ENCODE measurements at regions not wholly inside any gene's neighbourhood (a gene's known extent, or its start where the extent isn't known, plus 50 kb on each side); places are given as distances from the start of the nearest gene placed in this dataset.

GRCh38 chr7:115707258-115708012 is 323.1 kb downstream of the TFEC start:
- DNase-seq = peak in 5 of 14 donors; percentile 1 to 34 (median 9)

- no peak for DNase-seq
Observed at GRCh38 chr7:115704884-115705283, 325.7 kb downstream of the TFEC start.

DNA sequence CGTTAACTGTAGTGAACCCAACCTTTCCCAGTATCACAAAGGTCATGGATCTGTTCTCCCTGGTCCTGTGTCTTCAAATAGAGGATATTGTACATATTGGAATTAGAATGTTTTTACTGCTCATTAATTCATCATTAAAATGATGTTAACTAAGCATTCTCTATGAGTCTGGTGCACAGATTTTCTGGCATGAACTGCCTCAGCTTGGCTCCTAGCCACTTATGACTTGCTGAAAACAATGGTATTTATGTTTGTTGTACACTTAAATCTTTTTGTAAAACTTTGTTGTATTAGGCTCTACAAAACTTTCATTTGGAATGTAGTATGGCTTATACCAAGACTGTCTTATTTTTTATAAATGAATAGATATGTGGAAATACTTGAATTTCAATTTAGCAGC is 329.4 kb downstream of the TFEC start:
- DNase-seq = no peak

GRCh38 chr7:115694424-115694823 is 336.1 kb downstream of the TFEC start:
- no peak for DNase-seq

DNA sequence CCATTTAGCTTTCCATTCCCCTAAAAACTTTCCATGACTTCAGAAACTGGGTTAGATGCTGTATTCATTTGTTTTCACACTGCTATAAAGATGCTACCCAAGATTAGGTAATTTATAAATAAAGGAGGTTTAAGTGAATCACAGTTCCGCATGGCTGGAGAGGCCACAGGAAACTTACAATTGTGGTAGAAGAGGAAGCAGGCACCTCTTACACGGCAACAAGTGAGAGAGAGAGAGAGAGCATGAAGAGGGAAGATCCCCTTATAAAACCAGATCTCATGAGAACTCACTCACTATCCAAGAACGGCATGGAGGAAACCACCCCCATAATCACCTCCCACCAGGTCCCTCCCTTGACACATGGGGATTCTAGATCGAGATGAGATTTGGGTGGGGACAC is 336.8 kb downstream of the TFEC start:
- DNase-seq = no peak

DNA sequence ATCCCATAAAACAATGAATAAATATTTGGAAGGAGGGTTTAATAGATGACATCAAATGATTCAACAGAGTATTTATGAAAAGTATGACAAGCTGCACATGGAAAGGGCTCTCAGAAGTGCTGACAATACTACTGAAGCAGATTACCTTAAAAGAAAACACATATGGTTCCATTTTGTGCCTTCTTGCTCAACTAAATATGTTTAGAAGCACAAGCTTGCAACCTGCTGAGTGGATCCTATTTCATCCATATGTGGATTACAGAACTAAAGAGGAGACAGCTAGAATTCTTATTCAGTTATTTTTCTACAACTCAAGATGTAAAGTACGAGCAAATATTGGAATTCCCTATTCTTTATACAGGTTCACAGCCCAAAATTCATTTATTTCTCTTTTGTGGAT is 340.6 kb downstream of the TFEC start:
- no peak for DNase-seq

GRCh38 chr7:115683093-115683492 is 347.5 kb downstream of the TFEC start:
- no peak for DNase-seq

DNA sequence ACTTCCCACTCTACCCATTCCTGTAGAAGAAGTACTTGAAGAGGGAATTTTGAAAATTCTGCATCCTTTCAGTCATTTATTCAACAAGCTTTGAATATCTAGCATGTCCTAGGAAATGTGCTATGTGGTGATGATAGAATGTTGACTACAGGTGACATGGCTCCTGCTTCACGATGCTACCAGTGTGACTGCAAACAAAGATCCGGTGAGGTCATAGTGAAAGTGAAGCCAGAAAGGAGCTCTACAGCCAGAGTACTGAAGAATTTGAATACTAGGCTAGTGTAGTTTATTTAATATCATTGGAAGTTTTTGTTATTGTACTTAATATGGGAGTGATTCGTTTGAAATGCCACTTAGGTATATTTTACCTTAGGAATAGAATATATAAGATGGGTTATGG is 348.1 kb downstream of the TFEC start:
- DNase-seq = no peak

DNA sequence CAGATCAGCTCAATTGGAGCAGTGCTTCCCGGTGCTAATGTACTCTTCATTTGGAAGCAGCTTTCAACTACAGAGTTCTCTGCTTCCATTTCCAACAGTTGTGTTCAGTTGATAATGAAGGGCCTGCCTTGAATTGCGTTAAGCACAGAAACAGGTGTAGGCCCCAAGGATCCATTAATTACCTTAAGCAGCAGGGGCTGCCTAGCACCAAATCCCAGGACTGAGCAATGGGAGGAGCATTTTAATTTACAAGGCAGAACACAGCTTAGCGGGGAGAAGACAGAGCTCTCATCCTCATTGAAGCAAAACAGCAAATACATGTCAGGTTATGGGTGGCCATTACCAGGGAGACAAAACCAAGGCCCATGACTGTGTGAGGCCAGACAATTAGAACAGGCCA is 349.6 kb downstream of the TFEC start:
- no peak for DNase-seq

- no peak for DNase-seq
Observed at GRCh38 chr7:115679976-115680375, 350.6 kb downstream of the TFEC start.

DNA sequence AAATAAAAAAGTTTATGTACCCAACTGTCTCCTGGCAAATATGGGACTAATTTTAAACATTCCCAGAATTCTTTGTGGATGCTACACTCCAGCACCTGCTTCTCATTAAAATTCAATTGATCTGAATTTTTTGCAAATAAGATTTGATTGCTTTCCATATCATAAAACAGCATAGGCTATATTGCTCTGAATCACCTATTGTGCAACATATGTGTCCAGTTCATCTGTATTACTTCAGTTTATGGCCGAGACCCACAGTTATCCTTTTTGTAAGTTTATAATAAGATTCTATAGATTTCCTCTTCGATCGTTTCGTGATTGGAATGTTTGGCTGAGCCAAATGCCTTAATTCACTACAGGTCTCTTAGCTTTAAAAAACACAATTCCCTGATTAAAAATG is 351.1 kb downstream of the TFEC start:
- no peak for DNase-seq

DNA sequence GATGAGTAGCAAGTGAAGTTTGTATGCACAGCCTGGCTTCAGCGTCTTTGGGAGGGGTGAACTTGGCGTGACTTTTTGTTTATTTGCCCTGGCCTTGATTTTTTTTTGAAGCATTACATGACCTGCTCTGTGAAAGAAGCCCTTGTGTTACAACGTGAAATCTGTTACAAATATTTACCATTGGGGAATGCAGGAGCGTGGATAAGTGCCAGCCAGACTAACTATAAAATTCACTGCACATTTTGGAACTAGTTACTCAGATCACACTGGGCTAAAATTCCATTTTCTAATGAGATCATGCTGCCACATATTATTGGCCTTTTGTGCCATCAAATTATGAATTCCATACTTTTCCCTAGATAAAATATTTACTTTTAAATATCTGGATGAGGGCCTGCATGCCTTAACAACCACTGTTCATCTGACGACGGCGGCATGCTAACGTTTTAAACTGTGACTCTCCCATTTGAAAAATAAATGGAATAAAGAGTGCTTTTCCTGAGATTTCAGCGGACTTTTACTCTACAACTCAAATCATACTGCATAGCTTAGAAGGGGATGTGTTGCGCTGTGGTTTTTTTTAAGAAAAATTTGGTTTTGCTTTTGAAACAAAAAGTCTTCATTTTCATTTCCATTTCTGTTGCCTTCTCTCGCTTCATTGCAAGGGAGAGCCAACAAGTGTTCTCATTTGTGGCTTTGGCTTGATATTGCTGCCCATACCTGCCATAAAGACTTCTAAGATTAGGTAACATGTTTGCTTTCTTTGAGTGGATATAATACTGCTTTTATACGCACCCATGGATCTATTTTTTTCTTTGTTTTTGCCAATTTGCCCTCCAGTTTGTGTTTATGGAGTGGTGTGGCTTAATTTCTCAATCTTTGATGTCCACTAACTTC is 352.2 kb downstream of the TFEC start:
- no peak for DNase-seq

DNA sequence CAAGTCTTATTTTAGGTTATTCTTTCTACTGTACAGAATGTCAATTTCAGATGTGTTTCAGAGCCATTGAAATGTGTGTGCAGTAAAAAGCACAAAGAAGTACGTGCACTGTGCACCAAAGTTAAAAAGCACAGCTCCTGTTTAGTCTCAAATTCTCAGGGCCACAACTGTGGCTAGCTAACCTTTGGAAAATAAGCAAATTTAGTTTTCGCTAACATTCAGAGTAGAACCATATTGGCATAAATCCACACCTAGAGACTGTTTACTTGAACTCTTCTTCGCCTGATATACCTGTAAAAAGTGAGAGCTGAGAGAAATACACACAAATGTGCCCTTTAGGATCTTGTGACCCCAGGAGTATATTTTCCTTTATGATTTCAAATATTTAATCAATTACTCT is 353.9 kb downstream of the TFEC start:
- DNase-seq = no peak

- DNase-seq = no peak
Observed at GRCh38 chr7:115676080-115676479, 354.5 kb downstream of the TFEC start.

GRCh38 chr7:115674467-115675024 is 356.0 kb downstream of the TFEC start:
- DNase-seq = no peak

GRCh38 chr7:115672024-115672423 is 358.5 kb downstream of the TFEC start:
- DNase-seq = no peak

- DNase-seq = no peak
Observed at GRCh38 chr7:115662676-115663075, 367.9 kb downstream of the TFEC start.

DNA sequence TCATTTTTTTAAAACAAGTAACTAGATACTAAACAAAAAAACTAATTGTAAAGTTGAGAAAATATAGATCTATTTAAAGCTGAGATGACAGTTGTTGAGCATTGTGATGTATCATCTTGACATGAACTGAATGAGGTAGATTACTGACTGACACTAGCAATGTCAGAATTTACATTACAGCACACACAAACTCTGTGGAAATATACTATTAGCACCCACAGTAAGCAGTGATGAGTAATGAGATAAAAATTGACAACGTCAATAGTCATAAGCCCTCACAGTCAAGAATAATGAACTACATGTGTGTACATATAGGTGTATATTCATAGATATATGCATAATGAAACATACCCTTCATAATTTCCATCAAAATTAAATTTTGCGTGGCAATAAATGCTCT is 368.4 kb downstream of the TFEC start:
- DNase-seq = no peak

GRCh38 chr7:115658223-115658622 is 372.3 kb downstream of the TFEC start:
- no peak for DNase-seq

- DNase-seq = no peak
Observed at GRCh38 chr7:115654384-115655214, 376.0 kb downstream of the TFEC start.

GRCh38 chr7:115649429-115649828 is 381.1 kb downstream of the TFEC start:
- DNase-seq = no peak

DNA sequence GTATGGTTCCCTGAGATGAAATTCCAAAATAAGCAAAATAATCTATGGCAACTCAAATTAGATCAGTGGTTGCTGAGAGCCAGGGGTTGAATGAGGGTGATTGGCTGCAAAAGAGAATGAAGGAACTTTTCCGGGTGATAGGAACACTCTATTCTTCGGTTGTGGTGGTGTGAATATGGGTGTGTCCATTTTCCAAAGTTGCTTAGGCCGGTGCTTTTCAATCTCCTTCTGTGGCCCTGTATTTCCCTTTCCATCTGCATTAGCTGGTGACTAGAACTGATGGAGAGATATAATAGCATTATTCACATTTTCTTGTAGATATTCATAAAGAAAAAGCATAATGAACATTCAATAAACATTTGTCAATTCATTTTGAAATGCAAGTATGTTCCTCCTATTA is 382.9 kb downstream of the TFEC start:
- DNase-seq = no peak

- no peak for DNase-seq
Observed at GRCh38 chr7:115642194-115642593, 388.4 kb downstream of the TFEC start.

Measured in C1 segment of cervical spinal cord (tissue), 14 donors.